HG03432 (cell line): ENCODE measurements at regions not wholly inside any gene's neighbourhood (a gene's known extent, or its start where the extent isn't known, plus 50 kb on each side); places are given as distances from the start of the nearest gene placed in this dataset.
A peak's percentile ranks its signal among the peaks of the same experiment; 100 is the strongest.
"Not testable (repeated sequence)": the region's sequence is repeated elsewhere in the genome, so short reads cannot be mapped to it uniquely, and the experiment has no call there.

ENCODE experiments used
- ATAC-seq: cut with Tn5 transposase; IDR thresholded peaks from one replicate; pipeline ENCODE4 v1.9.1; 2021; ENCODE audit warnings: mild to moderate bottlenecking, moderate library complexity; ENCODE audit not compliant: unreplicated experiment

GRCh38 chr7:85806321-85806720 lies 619.5 kb upstream of the SEMA3D start:
- no peak for ATAC-seq

- no peak for ATAC-seq
Measured at GRCh38 chr7:85805656-85806055, 618.8 kb upstream of the SEMA3D start.

GRCh38 chr7:85805249-85805648 lies 618.4 kb upstream of the SEMA3D start:
- no peak for ATAC-seq

GRCh38 chr7:85802211-85802610 lies 615.4 kb upstream of the SEMA3D start:
- no peak for ATAC-seq

GRCh38 chr7:85796956-85797355 lies 610.1 kb upstream of the SEMA3D start:
- no peak for ATAC-seq

DNA sequence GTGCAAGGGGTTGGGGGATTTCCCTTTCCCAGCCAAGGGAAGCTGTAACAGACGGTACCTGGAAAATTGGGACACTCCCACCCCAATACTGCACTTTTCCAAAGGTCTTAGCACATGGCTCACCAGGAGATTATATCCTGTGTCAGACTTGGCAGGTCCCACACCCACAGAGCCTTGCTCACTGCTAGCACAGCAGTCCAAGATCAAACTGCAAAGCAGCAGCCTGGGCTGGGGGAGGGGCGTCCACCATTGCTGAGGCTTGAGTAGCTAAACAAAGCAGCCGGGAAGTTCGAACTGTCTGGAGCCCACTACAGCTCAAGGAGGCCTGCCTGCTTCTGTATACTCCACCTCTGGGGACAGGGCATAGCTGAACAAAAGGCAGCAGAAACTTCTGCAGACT lies 604.2 kb upstream of the SEMA3D start:
- ATAC-seq = not testable (repeated sequence)

- no peak for ATAC-seq
Measured at GRCh38 chr7:85781606-85782005, 594.8 kb upstream of the SEMA3D start.

DNA sequence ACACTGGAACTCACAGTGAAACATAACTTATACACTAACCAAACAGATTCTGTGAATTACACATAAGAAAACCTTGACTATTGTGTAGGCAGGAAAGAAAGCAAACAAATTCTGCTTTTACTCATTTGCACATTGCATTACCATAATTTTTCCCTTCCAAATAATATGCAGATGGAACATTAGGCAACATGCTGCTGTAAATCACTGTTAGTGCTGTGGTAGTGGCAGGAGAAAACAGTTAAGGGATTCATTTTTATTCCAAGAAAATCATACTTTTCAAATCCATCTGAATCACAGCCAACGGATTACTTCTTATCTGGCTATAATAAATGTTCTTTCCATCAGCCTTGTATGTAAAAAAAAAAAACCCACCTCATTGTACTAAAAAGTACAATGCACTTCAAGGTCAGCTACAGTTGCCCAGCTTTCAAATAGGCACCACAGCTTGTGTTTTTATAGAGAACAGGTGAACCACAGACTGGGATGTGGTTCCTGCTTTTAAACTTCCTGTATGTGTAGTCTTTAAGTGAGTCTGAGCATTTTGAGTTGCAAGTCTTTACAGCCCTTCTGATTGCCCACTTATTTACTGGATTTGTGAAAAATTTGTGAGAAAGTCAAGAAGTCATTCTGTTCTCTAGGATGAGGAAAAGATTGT lies 590.0 kb upstream of the SEMA3D start:
- ATAC-seq = no peak

DNA sequence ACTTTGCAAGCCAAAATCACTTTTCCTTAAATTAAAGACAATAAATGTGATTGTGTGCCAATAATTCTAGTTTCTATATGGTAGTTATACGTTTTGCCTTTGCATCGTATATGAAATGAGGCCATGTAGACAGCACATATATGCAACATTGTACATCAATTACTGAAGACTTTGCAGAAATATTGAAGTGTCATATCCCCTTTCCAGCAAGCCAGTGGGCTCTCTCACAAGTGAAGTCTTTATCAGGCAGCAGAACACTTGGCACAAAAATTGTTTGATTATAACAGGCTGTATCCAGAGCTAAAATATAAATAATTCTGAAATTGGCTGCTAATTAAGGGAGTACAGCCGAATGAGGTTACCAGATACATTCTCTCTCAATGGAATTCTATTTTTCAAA lies 588.6 kb upstream of the SEMA3D start:
- no peak for ATAC-seq

DNA sequence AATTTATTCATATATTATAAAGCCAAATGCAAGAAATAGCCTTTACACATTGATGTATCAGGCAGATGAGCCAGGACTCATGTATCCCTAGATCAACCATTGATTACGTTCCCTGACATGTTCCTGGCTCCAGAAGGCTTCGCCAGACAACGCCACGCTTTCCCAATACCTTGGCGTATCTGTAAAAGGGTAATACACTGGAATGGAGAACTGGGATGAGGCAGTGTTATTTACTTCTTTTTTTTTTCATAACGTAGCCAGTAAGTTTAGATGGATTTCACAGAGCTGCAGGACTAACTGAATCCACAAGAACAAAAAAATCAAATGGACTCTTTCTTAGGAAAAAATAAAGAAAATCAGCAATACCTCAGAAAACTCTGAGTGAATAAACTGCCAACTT lies 588.1 kb upstream of the SEMA3D start:
- ATAC-seq = no peak

- no peak for ATAC-seq
Measured at GRCh38 chr7:85773116-85773728, 586.4 kb upstream of the SEMA3D start.

DNA sequence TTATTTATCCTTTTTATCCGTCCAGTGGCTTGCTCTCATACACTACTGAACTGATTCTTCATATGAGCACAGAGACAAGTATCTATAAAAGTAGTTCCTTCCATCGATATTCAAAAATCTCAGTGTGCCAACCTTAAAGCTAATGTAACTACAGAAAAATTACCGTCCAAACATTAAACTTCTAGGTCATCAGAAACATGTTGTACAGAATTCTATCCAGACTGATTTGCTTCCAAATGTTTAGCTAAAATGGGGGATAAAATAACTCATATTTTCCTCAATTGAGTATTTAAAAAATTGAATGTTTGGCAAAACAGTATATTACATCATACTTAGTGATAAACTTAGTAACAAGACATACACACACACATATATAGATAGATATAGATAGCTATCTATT lies 584.7 kb upstream of the SEMA3D start:
- ATAC-seq = no peak

- ATAC-seq = no peak
Measured at GRCh38 chr7:85770332-85770731, 583.5 kb upstream of the SEMA3D start.

GRCh38 chr7:85765698-85766298 lies 578.9 kb upstream of the SEMA3D start:
- no peak for ATAC-seq

DNA sequence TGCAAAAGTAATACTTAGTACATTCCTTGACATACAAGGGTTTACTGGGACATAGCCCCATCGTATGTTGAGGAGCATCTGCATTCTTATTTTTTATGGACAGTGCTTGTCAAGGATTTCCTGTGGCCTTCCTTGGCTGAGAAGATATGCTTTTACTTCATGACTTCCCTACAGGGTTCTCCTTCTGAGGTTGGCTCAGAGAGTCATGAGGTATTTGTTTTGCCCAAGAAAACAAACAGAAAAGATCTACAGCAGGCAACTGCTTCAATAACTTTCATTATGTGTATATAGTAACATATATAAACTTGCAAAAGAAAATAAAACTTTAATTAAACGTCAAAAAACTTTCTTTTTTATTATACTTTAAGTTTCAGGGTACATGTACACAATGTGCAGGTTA lies 577.2 kb upstream of the SEMA3D start:
- no peak for ATAC-seq

GRCh38 chr7:85757348-85757747 lies 570.5 kb upstream of the SEMA3D start:
- ATAC-seq = no peak

GRCh38 chr7:85750454-85750949 lies 563.6 kb upstream of the SEMA3D start:
- peak; percentile 94 for ATAC-seq

GRCh38 chr7:85749696-85750453 lies 563.0 kb upstream of the SEMA3D start:
- peak; percentile 46 for ATAC-seq

GRCh38 chr7:85748861-85749260 lies 562.0 kb upstream of the SEMA3D start:
- no peak for ATAC-seq

GRCh38 chr7:85737426-85737825 lies 550.6 kb upstream of the SEMA3D start:
- no peak for ATAC-seq

DNA sequence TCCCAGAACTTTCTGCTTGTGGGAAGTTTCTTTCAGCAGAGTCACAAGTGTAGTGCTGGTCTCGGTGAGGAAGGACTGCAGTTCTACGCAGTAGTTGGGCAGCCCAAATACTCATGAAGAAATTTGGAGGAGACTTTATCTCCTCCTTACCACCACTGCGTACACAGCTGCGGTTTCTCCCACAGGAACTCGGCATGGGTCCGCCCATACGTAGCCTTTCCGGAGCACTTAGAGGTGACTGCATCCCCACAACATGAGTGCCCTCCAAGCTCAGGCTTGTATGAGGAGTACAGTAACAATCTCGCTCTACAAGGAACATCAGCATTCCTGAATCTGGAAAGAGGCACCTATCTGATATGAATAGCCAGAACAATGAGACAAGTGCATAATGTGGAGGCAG lies 549.2 kb upstream of the SEMA3D start:
- ATAC-seq = no peak

GRCh38 chr7:85734823-85735222 lies 548.0 kb upstream of the SEMA3D start:
- ATAC-seq = no peak
